SK-N-MC (cell line): ENCODE measurements at regions not wholly inside any gene's neighbourhood (a gene's known extent, or its start where the extent isn't known, plus 50 kb on each side); places are given as distances from the start of the nearest gene placed in this dataset.

Experiments used
- EZH2 ChIP-seq: fragments of 200-600 bp; sonication (generic); IDR thresholded peaks from one replicate; pipeline ENCODE4 v1.6.1; 2017; ENCODE audit warnings: antibody characterized with exemption
- POLR2AphosphoS5 ChIP-seq: IDR thresholded peaks from 2 replicates; pipeline ENCODE4 v1.6.1; 2012; ENCODE audit warnings: mild to moderate bottlenecking, low read depth, low read length, borderline replicate concordance

DNA sequence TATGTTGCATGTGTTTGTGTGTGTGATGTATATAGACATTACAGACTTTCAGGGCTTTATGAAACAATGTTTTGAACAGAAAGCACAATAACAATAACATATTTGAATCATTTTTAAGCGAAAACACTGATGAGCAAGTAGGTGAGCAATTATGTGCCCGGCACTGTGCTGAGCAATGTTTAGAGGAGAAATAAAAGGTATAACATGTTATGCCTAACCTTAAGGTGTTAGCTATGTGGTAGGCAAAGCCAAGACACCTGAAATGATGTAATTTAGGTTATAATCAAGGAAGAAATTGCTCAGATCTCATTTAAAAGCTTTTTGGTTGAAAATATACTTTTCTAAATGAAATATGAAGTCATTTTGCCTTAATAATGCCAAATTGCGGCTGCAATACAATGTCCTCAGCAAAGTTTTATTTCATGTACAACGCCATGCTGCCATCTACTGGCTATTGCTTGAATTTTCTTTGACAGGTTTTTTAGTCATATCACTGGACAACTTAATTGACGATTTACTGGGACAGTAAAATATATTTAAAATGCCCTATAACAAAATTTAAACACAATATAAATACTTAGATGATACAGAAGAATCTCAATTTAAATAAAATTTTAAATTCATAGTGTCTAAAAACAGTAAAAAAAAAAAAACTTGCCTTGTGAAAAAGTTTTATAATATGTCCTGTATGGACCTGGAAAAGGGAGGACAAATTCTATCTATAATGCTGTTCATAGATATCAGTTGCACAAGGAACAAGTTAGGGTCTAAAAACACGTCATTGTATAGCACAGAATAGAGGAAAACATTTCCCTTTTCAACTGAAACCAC, 131.1 kb upstream of the CDK1 start:
- TF ChIP-seq EZH2 = no peak
- TF ChIP-seq POLR2AphosphoS5 = no peak
